GM12878 (cell line): ENCODE measurements at regions not wholly inside any gene's neighbourhood (a gene's known extent, or its start where the extent isn't known, plus 50 kb on each side); places are given as distances from the start of the nearest gene placed in this dataset.

Source experiments
- ATAC-seq: fragments of 200-7000 bp; cut with Tn5 transposase; 3 replicates; pipeline ENCODE4 v1.9.1; 2020; ENCODE audit warnings: mild to moderate bottlenecking, moderate library complexity
- BruUV-seq: library from RNA; stranded (reverse); fragments of 400-500 nt; replicated peaks from 2 replicates; lab custom pipeline; 2021; lab: Mats Ljungman, UMichigan
- CTCF ChIA-PET: fragments of 300-600 bp; sonication (Branson Sonifier 250); formaldehyde crosslinking; extraction: SDS; loops from one replicate; lab custom pipeline; 2021; ENCODE audit warnings: inconsistent platforms; lab: Yijun Ruan, JAX
- POLR2A ChIA-PET: fragments of 350-600 bp; formaldehyde crosslinking; extraction: SDS; loops from one replicate; lab custom pipeline; 2021; ENCODE audit warnings: inconsistent platforms; lab: Charles Lee
- RAD21 ChIA-PET: fragments of 300-600 bp; sonication (Branson Sonifier 250); formaldehyde crosslinking; loops from one replicate; lab custom pipeline; 2023; ENCODE audit warnings: antibody characterized with exemption; ENCODE audit not compliant: unreplicated experiment; lab: Charles Lee
- SMC1A ChIA-PET: fragments of 300-600 bp; sonication (Branson Sonifier 250); formaldehyde crosslinking; loops from one replicate; lab custom pipeline; 2023; ENCODE audit not compliant: unreplicated experiment, uncharacterized antibody; lab: Charles Lee
- DNase-seq: peaks from one replicate; pipeline ENCODE4 v3.0.0-alpha.2; 2011; ENCODE audit warnings: low read depth, low spot score
- FAIRE-seq: peaks from 3 replicates; lab custom pipeline; 2011; peaks lifted over from hg19 to GRCh38; lab: Jason Lieb, UNC
- H2AFZ ChIP-seq: 2 replicates; pipeline ENCODE4 v1.6.0; 2011; ENCODE audit warnings: low read depth, low read length, control low read depth; ENCODE audit not compliant: control insufficient read depth
- H3K27ac ChIP-seq: 2 replicates; pipeline ENCODE4 v1.5.1; 2011; ENCODE audit warnings: control low read depth; ENCODE audit not compliant: control insufficient read depth, insufficient read depth
- H3K27me3 ChIP-seq, 2 experiments: replicated peaks in 1 of 2; 2 replicates each; pipeline versions ENCODE4 v1.6.0 to v1.6.1; 2011; ENCODE audit warnings: low read length in 1 of 2; ENCODE audit not compliant: control insufficient read depth in 2 of 2, insufficient read depth in 2 of 2
- H3K36me3 ChIP-seq, 2 experiments: 2 replicates each; pipeline ENCODE4 v1.5.1; 2011; ENCODE audit warnings: low read length in 1 of 2; ENCODE audit not compliant: control insufficient read depth in 2 of 2, insufficient read depth in 2 of 2
- H3K4me1 ChIP-seq: 2 replicates; pipeline ENCODE4 v1.6.1; 2011; ENCODE audit warnings: mild to moderate bottlenecking, low read length, moderate library complexity, mixed read lengths; ENCODE audit not compliant: control insufficient read depth, insufficient read depth
- H3K4me2 ChIP-seq: 2 replicates; pipeline ENCODE4 v1.6.0; 2011; ENCODE audit warnings: control low read depth; ENCODE audit not compliant: control insufficient read depth, insufficient read depth
- H3K4me3 ChIP-seq: fragments of 200-600 bp; sonication (generic); 2 replicates; pipeline ENCODE4 v1.5.1; 2016
- H3K79me2 ChIP-seq: 2 replicates; pipeline ENCODE4 v1.6.0; 2011; ENCODE audit warnings: low read length; ENCODE audit not compliant: control insufficient read depth, insufficient read depth
- H3K9ac ChIP-seq: 2 replicates; pipeline ENCODE4 v1.8.0; 2011; ENCODE audit warnings: low read length, control low read depth, mixed read lengths; ENCODE audit not compliant: control insufficient read depth, insufficient read depth
- H3K9me3 ChIP-seq: replicated peaks from 3 replicates; pipeline ENCODE4 v1.5.1; 2011; ENCODE audit warnings: mild to moderate bottlenecking, low read length; ENCODE audit not compliant: control insufficient read depth, insufficient read depth
- H4K20me1 ChIP-seq: 2 replicates; pipeline ENCODE4 v1.6.0; 2011; ENCODE audit not compliant: control insufficient read depth, insufficient read depth
- FOXM1 ChIP-seq: IDR thresholded peaks from 2 replicates; pipeline ENCODE4 v1.6.1; 2012; ENCODE audit warnings: low read depth, mild to moderate bottlenecking, inconsistent platforms, low read length, moderate library complexity
- SPI1 ChIP-seq: IDR thresholded peaks from 2 replicates; pipeline ENCODE4 v1.6.1; 2011; ENCODE audit warnings: low read depth, mild to moderate bottlenecking, low read length, moderate library complexity, borderline replicate concordance; ENCODE audit not compliant: insufficient read depth
- SUZ12 ChIP-seq: fragments of 200-600 bp; sonication (generic); IDR thresholded peaks from one replicate; pipeline ENCODE4 v1.6.1; 2018; ENCODE audit warnings: antibody characterized with exemption, mild to moderate bottlenecking; ENCODE audit not compliant: unreplicated experiment
- WGBS: methylation state at CpG from one replicate; pipeline ENCODE4 v1.1.6; 2016; ENCODE audit warnings: low lambda C conversion rate; ENCODE audit not compliant: insufficient replicate concordance, insufficient coverage; ENCODE audit errors: missing lambda C conversion rate; 5-methylcytosine and 5-hydroxymethylcytosine counted together
- in situ Hi-C: fragments of 300-500 bp; cut with MboI; formaldehyde crosslinking; loops from 9 replicates; pipeline ENCODE4 v1.14.3; 2018; ENCODE audit warnings: mixed read lengths
- intact Hi-C: fragments of 100-400 bp; cut with micrococcal nuclease; formaldehyde crosslinking; loops from one replicate; pipeline ENCODE4 v1.14.2; 2022; ENCODE audit not compliant: unreplicated experiment
- TF ChIP-seq, protein P1 (sequence below): fragments of 450-650 bp; IDR thresholded peaks from 2 replicates; pipeline ENCODE4 v1.6.1; 2016; ENCODE audit warnings: mild to moderate bottlenecking
- TF ChIP-seq, protein P2 (sequence below): IDR thresholded peaks from 2 replicates; pipeline ENCODE4 v1.6.1; 2011; ENCODE audit warnings: borderline replicate concordance, low read depth, mild to moderate bottlenecking, moderate library complexity, low read length; ENCODE audit not compliant: insufficient read depth, poor library complexity, severe bottlenecking

DNA sequence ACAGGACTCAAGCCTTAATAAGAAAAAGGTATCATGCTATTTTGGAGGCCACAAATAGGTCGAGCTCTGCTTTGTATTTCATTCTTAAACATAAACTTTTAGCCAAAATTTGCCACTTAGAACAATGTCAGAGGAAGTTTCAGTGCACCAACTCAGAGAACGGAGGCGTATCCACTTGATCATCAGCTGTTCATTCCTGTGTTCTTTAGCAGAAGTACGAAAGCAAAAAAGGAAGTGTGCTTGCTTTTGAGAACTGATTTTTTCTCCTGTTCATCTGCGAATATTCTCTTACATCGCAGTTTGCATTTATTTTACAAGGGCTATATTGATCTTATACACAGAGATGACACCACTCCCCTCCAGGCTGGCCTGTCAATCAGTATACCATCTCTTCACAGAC, 188.6 kb upstream of the SOX5 start:
- no peaks in the 10 kb centered on the region; a peak in 1 of 4 replicates for H3K27me3 ChIP-seq
- in situ Hi-C loops = no loop called here
- H2AFZ ChIP-seq = no peak overlapping the region
- no peak overlapping the region for H3K9ac ChIP-seq
- no peak for TF ChIP-seq FOXM1
- TF ChIP-seq, protein P1, sequence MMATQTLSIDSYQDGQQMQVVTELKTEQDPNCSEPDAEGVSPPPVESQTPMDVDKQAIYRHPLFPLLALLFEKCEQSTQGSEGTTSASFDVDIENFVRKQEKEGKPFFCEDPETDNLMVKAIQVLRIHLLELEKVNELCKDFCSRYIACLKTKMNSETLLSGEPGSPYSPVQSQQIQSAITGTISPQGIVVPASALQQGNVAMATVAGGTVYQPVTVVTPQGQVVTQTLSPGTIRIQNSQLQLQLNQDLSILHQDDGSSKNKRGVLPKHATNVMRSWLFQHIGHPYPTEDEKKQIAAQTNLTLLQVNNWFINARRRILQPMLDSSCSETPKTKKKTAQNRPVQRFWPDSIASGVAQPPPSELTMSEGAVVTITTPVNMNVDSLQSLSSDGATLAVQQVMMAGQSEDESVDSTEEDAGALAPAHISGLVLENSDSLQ = peak; percentile 77
- TF ChIP-seq, protein P2, sequence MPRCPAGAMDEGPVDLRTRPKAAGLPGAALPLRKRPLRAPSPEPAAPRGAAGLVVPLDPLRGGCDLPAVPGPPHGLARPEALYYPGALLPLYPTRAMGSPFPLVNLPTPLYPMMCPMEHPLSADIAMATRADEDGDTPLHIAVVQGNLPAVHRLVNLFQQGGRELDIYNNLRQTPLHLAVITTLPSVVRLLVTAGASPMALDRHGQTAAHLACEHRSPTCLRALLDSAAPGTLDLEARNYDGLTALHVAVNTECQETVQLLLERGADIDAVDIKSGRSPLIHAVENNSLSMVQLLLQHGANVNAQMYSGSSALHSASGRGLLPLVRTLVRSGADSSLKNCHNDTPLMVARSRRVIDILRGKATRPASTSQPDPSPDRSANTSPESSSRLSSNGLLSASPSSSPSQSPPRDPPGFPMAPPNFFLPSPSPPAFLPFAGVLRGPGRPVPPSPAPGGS = no peak
- TF ChIP-seq SUZ12 = no peak
- peak; percentile 70; the same call in 1 of the 2 replicates for TF ChIP-seq SPI1
- CTCF ChIA-PET = interaction anchor here (0.6 to 1.0 kb wide), 2 partner anchors 68 to 1019 kb away, joined by 3 read pairs; no protein-coding TSS in a partner anchor
- no peak overlapping the region for H3K4me3 ChIP-seq
- no peaks in the 10 kb centered on the region; the same call in 2 of the 3 replicates for H3K9me3 ChIP-seq
- intact Hi-C loops = no loop called here
- RAD21 ChIA-PET = no interaction called here
- no peaks in the 10 kb centered on the region for H3K4me1 ChIP-seq
- no peaks in the 10 kb centered on the region for H3K79me2 ChIP-seq
- no peaks in the 10 kb centered on the region for H3K36me3 ChIP-seq
- BruUV-seq = no TSS peak
- SMC1A ChIA-PET = interaction anchor here (1.0 kb wide), 1 partner anchor 19 kb away, joined by 4 read pairs; no protein-coding TSS in a partner anchor
- H4K20me1 ChIP-seq = no peaks in the 10 kb centered on the region
- ATAC-seq (peak; percentile 22; the same call in 1 of the 3 replicates), FAIRE-seq (no peak), DNase-seq (peak; percentile 4)
- H3K27ac ChIP-seq = no peak overlapping the region
- 46% methylated on average over 6 of the region's 6 CpGs for WGBS
- H3K4me2 ChIP-seq = no peak overlapping the region
- POLR2A ChIA-PET = no interaction called here
